ENCODE measurements at regions not wholly inside any gene's neighbourhood (a gene's known extent, or its start where the extent isn't known, plus 50 kb on each side); places are given as distances from the start of the nearest gene placed in this dataset.

DNA sequence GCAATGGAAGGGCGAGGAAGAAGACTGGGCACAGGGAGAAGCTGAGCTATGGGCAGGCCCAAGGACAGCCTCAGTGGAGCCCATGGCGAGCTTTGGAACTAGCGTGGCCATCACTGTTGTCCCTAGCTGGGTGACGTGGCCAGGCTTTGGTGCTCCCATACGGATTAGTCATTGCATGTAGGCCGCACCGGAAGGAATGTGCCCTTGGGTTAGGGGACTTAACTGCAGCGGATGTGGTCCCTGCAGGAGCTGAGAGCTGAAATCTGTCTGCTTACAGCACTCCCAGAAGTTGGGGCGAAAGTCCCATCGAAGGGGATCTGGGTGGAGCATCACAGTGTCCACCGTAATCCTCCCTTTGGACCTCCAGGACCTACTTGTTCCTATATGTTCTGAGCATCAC, 133.7 kb downstream of the PAPOLA start:
- TF ChIP-seq EZH2phosphoT487 (conservative IDR thresholded peaks at IDR 0.05; ENCODE audit: low read length), result no peak
- TF ChIP-seq, protein P1, sequence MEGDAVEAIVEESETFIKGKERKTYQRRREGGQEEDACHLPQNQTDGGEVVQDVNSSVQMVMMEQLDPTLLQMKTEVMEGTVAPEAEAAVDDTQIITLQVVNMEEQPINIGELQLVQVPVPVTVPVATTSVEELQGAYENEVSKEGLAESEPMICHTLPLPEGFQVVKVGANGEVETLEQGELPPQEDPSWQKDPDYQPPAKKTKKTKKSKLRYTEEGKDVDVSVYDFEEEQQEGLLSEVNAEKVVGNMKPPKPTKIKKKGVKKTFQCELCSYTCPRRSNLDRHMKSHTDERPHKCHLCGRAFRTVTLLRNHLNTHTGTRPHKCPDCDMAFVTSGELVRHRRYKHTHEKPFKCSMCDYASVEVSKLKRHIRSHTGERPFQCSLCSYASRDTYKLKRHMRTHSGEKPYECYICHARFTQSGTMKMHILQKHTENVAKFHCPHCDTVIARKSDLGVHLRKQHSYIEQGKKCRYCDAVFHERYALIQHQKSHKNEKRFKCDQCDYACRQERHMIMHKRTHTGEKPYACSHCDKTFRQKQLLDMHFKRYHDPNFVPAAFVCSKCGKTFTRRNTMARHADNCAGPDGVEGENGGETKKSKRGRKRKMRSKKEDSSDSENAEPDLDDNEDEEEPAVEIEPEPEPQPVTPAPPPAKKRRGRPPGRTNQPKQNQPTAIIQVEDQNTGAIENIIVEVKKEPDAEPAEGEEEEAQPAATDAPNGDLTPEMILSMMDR (IDR thresholded peaks at IDR 0.05; ENCODE audit: insufficient read depth, low read length, poor library complexity, severe bottlenecking), result no peak
- no peaks in the 10 kb centered on the region for H3K36me3 ChIP-seq (ENCODE audit: low read length)
- H4K20me1 ChIP-seq (ENCODE audit: low read depth, low read length), result no peaks in the 10 kb centered on the region
- H3K9me2 ChIP-seq (replicated peaks; ENCODE audit: insufficient read depth, low read length), result no peaks in the 10 kb centered on the region
- H3K79me2 ChIP-seq (ENCODE audit: insufficient read depth, low read length), result no peaks in the 10 kb centered on the region
- no peaks in the 10 kb centered on the region for H3F3A ChIP-seq (ENCODE audit: insufficient read depth)
- no peak overlapping the region for H2AFZ ChIP-seq (ENCODE audit: low read depth, low read length, severe bottlenecking)
- H3K4me2 ChIP-seq (ENCODE audit: low read depth, low read length, poor library complexity, severe bottlenecking), result no peak overlapping the region
- no peaks in the 10 kb centered on the region for H3K9me3 ChIP-seq (ENCODE audit: insufficient read depth, low read length)
- no peak overlapping the region for H3K27ac ChIP-seq (ENCODE audit: low read depth, low read length)
- H3K9ac ChIP-seq (ENCODE audit: low read length), result no peak overlapping the region
- no peak overlapping the region for H3K4me3 ChIP-seq (ENCODE audit: insufficient read depth, low read length, poor library complexity, severe bottlenecking)
- no peaks in the 10 kb centered on the region for H3K27me3 ChIP-seq (ENCODE audit: low read length)

DNA sequence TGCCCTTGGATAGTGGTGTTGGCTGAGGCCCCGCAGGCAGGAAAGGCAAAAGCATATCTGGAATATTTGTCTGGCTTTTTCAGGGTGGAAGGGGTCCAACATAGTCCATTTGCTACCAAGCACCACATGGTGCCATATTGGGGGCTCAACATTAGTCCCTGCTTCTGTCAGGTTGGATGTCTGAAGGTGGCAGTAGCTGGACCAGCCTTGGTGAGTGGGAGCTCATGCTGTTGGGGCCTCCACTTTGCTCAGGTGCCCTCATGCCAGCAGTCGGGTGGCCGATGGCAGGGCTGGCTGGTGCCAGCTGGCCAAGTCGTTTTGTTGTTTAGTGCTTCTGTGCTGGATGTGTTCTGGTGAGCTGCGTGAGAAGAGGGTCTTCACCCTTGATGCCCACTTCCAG, 135.3 kb downstream of the PAPOLA start:
- TF ChIP-seq, protein P1 (IDR thresholded peaks at IDR 0.05; ENCODE audit: insufficient read depth, low read length, poor library complexity, severe bottlenecking), result no peak
- Histone ChIP-seq H3K9ac (ENCODE audit: low read length) (no peak overlapping the region), H3K79me2 (ENCODE audit: insufficient read depth, low read length) (no peaks in the 10 kb centered on the region), H3K9me2 (replicated peaks; ENCODE audit: insufficient read depth, low read length) (no peaks in the 10 kb centered on the region), H3K36me3 (ENCODE audit: low read length) (no peaks in the 10 kb centered on the region), H3K9me3 (ENCODE audit: insufficient read depth, low read length) (no peaks in the 10 kb centered on the region), H3F3A (ENCODE audit: insufficient read depth) (no peaks in the 10 kb centered on the region), H3K4me3 (ENCODE audit: insufficient read depth, low read length, poor library complexity, severe bottlenecking) (no peak overlapping the region), H3K4me2 (ENCODE audit: low read depth, low read length, poor library complexity, severe bottlenecking) (no peak overlapping the region), H2AFZ (ENCODE audit: low read depth, low read length, severe bottlenecking) (no peak overlapping the region), H3K27me3 (ENCODE audit: low read length) (no peaks in the 10 kb centered on the region), H4K20me1 (ENCODE audit: low read depth, low read length) (no peaks in the 10 kb centered on the region), H3K27ac (ENCODE audit: low read depth, low read length) (no peak overlapping the region)

DNA sequence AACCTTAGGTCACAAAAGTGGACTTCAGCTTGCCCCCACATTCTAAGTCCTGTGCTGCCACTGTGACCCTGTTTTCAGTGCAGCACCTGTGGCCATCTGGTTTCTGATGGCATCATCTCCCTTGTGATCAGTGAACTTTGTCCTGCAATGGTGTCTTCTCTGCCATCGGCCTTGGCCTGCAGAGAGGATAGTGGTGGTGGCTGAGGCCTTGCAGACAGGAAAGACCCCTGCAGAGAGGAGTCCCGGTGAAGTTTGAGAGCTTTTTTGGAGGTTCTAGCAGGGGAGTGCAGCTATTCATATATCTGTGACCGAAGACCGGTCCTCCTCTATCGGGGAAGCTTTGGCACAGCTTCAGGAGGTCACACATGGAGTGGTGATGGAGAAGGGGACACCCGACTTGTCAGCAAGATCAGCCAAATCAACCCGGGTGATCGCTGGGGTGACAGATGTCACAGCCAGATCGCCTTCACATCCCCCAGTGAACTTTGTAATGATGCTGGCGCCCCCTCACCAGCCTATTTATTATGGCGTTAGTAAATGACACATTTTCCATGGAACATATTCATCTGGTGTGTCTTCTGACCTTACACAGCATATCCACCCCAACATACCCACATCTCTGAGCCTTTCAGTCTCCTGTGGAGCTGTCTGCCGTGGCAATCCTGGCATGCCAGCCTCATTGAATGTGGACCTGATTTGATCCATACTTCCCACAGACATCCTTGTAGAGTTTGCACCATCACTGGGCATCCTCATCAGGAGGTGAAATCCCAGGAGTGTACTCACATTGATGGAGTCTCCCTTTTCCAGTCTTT, 136.1 kb downstream of the PAPOLA start:
- H3K9me2 ChIP-seq (replicated peaks; ENCODE audit: insufficient read depth, low read length), result no peaks in the 10 kb centered on the region
- H3K4me2 ChIP-seq (ENCODE audit: low read depth, low read length, poor library complexity, severe bottlenecking), result no peak overlapping the region
- no peak overlapping the region for H3K27ac ChIP-seq (ENCODE audit: low read depth, low read length)
- no peaks in the 10 kb centered on the region for H3K9me3 ChIP-seq (ENCODE audit: insufficient read depth, low read length)
- no peak overlapping the region for H3K4me3 ChIP-seq (ENCODE audit: insufficient read depth, low read length, poor library complexity, severe bottlenecking)
- H4K20me1 ChIP-seq (ENCODE audit: low read depth, low read length), result no peaks in the 10 kb centered on the region
- H3K9ac ChIP-seq (ENCODE audit: low read length), result no peak overlapping the region
- no peak for TF ChIP-seq EZH2phosphoT487 (conservative IDR thresholded peaks at IDR 0.05; ENCODE audit: low read length)
- TF ChIP-seq, protein P1 (IDR thresholded peaks at IDR 0.05; ENCODE audit: insufficient read depth, low read length, poor library complexity, severe bottlenecking), result no peak
- no peaks in the 10 kb centered on the region for H3K36me3 ChIP-seq (ENCODE audit: low read length)
- no peak overlapping the region for H2AFZ ChIP-seq (ENCODE audit: low read depth, low read length, severe bottlenecking)
- H3F3A ChIP-seq (ENCODE audit: insufficient read depth), result no peaks in the 10 kb centered on the region
- no peaks in the 10 kb centered on the region for H3K79me2 ChIP-seq (ENCODE audit: insufficient read depth, low read length)
- no peaks in the 10 kb centered on the region for H3K27me3 ChIP-seq (ENCODE audit: low read length)

Measured in SU-DHL-6 (cell line).